Right renal pelvis (tissue), 4 donors: ENCODE measurements at regions not wholly inside any gene's neighbourhood (a gene's known extent, or its start where the extent isn't known, plus 50 kb on each side); places are given as distances from the start of the nearest gene placed in this dataset.

Experiments used
- DNase-seq, 4 donors: peaks; one replicate each; pipeline ENCODE4 v3.0.0-alpha.2; 2013; ENCODE audit warnings: low read depth in 4 of 4, low spot score in 3 of 4, missing footprints in 1 of 4

- DNase-seq, result no peak
Observed at GRCh38 chr5:61596265-61596664, 264.2 kb downstream of the ZSWIM6 start.

- no peak for DNase-seq
Observed at GRCh38 chr5:61597684-61598083, 265.6 kb downstream of the ZSWIM6 start.

- DNase-seq, result no peak
Observed at GRCh38 chr5:61598126-61598525, 266.1 kb downstream of the ZSWIM6 start.

- no peak for DNase-seq
Observed at GRCh38 chr5:61599370-61600122, 267.5 kb downstream of the ZSWIM6 start.

GRCh38 chr5:61600123-61600444, 268.0 kb downstream of the ZSWIM6 start:
- no peak for DNase-seq

GRCh38 chr5:61600945-61601511, 269.0 kb downstream of the ZSWIM6 start:
- DNase-seq, result no peak

GRCh38 chr5:61603211-61603908, 271.3 kb downstream of the ZSWIM6 start:
- no peak for DNase-seq

GRCh38 chr5:61604076-61605025, 272.3 kb downstream of the ZSWIM6 start:
- no peak for DNase-seq

GRCh38 chr5:61609840-61610677, 278.0 kb downstream of the ZSWIM6 start:
- DNase-seq, result no peak

GRCh38 chr5:61610678-61611024, 278.6 kb downstream of the ZSWIM6 start:
- DNase-seq, result no peak

- no peak for DNase-seq
Observed at GRCh38 chr5:61612431-61612830, 280.4 kb downstream of the ZSWIM6 start.

- no peak for DNase-seq
Observed at GRCh38 chr5:61613679-61614078, 281.6 kb downstream of the ZSWIM6 start.

GRCh38 chr5:61614606-61615005, 282.5 kb downstream of the ZSWIM6 start:
- DNase-seq, result no peak

GRCh38 chr5:61617039-61617438, 285.0 kb downstream of the ZSWIM6 start:
- DNase-seq, result no peak

- DNase-seq, result no peak
Observed at GRCh38 chr5:61617995-61618525, 286.0 kb downstream of the ZSWIM6 start.

- no peak for DNase-seq
Observed at GRCh38 chr5:61618577-61618976, 286.5 kb downstream of the ZSWIM6 start.

GRCh38 chr5:61619289-61619688, 287.2 kb downstream of the ZSWIM6 start:
- DNase-seq, result no peak

- no peak for DNase-seq
Observed at GRCh38 chr5:61619777-61620518, 287.9 kb downstream of the ZSWIM6 start.

GRCh38 chr5:61620699-61621182, 288.7 kb downstream of the ZSWIM6 start:
- DNase-seq, result no peak
